Anterior cingulate cortex (tissue), 58 donors: ENCODE measurements at regions not wholly inside any gene's neighbourhood (a gene's known extent, or its start where the extent isn't known, plus 50 kb on each side); places are given as distances from the start of the nearest gene placed in this dataset.

Source experiments
- DNase-seq, 58 donors: peaks; one replicate each; lab custom pipeline; 2025; lab: John Stamatoyannopoulos, UW

DNA sequence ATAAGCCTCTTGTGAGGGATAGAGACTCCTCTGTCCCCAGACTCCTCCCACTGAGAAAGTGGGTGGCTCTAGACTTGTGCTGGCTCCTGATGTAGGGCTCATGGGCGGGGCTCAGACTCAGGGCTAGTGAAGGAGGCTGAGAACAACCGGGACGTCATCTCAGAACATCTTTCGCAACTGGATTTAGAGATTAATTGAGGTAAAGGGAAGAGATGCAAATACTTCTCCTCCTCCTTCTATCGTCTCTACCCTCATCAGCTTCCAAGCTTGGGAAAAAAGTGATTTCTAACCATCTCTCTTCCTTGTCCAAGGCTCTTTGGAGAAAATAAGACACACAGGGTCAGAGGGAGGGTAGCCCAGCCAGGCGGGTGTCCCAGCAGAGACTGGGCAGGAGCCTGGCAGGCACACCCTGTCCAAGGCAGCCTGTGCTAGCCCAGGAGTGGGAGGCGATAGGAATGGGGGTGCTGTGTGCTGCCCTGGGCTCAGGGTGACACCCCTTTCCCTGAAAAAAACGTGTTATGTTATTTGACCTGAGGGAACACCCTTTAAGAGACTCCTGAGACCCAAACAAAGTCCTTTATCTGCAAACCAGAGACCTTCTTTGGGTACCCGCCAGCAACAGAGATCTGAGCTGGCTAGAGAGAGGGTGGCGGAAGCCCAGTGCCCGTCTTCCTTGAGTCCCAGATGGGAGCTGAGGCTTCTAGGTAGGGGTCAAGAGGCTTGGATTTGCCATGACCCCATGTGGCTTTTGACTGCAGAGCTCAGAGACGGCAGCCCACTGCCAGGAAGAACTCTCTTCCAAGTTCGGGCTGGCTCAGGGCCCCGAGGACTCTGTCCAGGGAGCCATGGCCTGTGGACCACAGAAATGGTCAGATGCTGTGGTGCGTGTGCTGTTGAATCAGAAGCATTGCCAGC, 160.9 kb downstream of the ADAMTS15 start:
- DNase-seq = peak in 5 of 58 donors; percentile 10 to 25 (median 17)

DNA sequence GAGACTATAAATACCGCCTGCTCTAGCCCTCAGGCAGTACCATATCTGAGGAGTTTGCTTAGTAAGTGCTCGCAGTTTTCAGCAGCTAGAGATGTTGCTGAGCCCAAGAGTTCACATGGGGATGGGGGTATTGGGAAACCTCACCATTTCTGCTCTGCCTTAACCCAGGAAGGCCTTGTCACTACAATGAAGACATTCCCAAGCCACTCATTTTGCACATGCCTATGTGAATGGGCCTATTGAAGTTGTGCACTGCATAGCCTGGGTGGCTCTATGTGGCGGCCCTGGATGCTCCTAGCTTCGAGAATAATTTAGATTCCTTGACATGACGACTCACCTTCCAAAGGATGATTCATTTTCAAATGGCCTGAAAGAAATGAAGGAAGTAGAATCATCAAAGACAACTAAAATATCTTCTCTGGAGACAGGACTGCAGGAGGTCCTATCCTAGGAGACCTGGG, 163.4 kb downstream of the ADAMTS15 start:
- DNase-seq = no peak

DNA sequence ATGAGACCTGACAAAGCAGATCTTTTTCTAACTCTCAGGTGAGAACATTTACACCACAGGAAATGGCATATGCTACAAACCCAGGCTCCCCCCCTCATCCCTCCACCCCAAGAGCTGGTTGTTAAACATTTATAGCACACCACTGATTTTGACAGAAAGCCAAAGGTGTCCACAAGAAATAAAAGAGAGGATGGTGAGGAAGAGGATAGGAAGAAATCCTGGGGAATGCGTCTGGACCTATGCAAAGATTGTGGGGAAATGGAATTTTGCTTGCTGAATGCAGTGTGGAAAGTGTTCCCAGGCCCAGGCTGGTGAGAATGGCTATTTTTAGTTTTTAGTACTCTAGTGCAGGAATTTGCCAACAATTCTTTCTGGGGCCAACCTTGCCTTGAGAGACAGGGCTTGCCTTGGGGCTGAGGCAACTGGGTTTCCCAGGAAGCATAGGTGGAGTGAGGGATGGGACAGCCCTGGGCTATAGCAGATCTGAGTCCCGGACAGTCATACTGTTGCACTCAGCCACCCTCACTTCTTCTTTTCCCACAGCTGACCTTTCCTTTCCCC, 163.9 kb downstream of the ADAMTS15 start:
- DNase-seq = no peak

DNA sequence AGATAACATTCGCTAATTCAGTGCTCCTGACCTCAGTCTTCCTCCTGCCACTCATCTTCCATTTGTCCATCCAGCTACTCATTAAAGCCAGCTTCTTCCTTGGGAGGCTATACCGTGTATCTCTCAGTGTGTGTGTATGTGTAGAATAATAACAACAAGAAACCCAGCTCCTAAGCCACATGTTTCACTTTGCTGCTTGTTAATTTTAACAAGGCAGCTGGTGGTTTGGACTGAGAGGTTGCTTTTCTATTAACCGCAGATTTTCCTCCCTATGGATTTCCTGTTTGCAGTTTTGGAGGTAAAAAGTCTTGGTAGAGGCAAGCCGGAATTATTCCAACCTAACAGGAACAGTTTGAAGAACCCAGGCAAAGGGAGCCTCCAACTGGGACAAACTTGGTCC, 165.0 kb downstream of the ADAMTS15 start:
- DNase-seq = no peak

DNA sequence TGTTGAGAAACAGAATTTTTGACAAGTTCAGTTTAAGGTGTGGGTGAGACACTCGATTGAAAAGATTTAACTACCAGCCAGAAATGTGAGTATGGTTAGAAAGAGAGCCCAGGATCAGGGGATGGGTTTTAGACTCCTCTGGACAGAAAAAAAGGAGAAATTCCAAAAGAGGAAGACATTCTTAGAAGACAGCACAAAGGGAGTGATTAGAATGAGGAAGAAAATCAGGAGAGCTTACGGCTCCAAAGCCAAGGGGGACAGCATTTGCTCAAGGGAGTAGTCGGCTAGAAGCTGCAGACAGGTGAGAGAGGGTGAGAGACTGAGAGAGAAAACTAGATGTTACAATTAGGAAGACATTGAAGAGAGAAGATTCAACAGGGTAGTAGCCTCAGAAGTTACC, 166.1 kb downstream of the ADAMTS15 start:
- DNase-seq = no peak

DNA sequence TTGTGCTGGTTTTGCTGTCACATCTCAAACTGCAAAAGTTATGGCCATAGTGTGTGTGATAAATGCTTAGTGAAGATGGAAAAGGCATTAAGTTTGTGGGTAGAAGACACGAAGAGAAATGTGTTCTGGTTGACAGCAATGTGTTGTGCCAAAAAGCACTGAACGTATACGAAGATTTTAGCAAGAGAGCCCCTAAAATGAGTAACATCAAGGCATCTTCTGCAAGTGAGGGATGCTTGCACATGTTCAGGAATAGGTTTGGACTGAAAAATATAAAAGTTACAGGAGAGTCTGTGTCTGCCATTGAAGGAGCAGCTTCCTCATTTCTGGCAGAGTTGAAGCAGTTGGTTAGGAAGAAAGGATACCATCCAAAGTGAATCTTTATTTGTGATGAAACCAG, 167.1 kb downstream of the ADAMTS15 start:
- no peak for DNase-seq

DNA sequence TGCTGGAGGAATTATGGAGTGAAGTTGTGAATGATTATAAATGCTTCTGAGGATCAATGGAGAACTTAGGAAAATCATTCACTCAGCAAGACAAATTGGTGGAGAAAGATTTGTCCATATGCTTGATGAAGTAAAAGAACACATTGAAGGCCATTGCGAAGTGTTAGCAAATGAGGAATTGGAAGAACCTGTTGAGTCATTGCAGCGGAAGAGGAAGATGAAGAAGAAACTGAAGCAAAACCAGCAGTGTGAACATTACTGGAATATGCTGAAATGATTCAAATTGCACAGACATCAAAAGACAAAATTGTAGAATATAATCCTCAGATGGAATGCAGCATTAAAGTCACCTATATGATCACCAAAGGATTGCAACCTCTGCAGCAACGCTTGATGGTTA, 168.1 kb downstream of the ADAMTS15 start:
- no peak for DNase-seq

DNA sequence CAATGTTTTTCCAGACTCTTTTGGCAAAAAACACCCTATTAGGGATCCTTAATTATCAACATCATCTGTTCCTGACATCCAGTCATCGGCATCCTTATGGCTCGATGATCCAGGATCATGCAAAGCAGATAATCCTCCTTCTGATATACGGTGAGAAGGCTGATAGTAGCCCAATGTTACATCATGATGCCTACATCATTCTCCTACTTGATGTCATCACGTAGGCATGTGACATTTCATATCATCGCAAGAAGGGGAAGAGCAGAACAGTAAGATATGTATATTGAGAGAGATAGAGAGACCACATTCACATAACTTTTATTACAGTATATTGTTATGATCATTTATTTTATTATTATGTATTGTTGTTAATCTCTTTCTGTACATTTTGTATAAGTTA, 168.6 kb downstream of the ADAMTS15 start:
- DNase-seq = no peak

DNA sequence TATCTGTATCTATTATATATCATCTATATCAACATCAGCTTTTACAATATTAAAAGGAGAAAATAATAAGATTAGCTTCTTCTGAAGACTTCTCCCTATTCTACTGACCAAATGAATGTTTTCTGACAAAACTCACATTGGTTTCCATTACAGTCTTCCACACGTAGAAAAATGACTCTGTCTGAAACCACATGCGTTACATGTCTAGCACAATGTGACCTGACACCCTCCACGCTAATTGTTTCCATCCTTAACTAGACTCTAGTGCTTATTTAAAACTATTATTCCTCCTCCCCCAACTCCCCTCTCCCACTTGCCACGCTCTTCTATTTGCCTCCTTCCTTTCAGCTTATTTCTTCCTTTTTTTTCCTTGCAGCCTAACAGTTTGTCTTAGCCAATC, 172.1 kb downstream of the ADAMTS15 start:
- no peak for DNase-seq

DNA sequence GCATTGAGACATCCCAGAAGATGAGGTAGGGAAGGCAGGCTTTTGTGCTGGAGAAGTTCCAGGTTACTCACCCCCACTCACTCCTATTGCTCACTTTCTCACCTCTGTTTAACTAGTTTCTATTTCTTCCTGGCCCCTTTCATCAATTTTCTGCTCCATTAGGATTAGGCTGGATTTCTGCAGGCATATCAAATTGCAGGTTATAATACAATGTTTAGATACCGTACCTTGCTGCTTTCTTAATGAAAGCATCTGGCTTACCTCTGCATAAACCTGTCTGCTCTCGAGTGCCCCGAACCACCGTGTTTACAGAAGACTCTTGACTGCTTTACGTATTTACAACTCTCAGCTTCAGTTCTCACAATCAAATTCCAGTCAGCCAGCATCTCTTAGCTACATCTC, 173.7 kb downstream of the ADAMTS15 start:
- DNase-seq = no peak

DNA sequence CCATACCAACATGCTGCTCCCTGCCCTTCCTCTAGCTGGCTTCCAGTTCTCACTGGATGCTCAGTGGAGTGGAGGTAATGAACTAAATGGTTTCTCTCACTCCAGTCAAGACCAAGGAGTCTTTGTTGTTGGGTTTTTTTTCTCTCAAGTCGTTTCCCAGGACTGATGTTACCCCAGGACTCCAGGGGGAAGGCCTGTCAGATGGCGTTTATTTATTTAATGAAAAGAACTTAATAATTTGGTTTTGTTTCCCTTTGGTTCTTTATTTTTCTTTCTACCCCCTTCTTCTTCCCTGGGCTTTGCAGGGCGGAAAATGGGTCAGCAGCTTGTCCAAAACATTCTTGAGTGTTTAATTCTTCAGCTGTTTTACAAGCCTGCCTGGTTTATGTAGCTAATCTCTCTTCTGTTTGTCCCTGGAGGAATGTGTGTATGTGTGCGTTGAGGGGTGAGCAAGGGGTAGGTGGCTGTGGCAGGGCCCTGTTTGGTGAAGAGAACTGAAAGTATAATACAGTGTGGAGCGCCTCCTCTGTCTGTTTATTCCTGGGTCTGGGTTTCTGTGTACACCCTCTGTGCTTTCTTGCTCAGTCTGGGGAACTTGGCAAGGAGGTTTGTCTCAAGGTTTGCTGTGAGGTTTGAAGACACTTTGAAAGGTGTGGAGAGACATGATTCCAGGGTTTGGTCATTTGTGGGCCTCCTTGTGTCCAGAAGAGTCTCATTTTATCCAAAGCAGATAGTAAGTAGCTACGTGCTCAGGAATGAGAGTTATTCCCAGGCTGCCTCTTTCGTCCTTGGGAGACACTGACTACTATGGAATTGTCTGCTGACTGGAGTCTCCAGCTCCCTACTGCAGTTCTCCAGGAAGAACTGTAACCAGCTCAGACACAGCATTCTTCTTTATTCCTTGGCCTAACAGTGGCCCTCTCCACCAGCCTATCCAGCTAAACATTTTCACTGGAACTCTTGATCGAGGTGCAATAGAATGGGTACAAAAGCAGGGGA, 175.5 kb downstream of the ADAMTS15 start:
- DNase-seq = no peak

DNA sequence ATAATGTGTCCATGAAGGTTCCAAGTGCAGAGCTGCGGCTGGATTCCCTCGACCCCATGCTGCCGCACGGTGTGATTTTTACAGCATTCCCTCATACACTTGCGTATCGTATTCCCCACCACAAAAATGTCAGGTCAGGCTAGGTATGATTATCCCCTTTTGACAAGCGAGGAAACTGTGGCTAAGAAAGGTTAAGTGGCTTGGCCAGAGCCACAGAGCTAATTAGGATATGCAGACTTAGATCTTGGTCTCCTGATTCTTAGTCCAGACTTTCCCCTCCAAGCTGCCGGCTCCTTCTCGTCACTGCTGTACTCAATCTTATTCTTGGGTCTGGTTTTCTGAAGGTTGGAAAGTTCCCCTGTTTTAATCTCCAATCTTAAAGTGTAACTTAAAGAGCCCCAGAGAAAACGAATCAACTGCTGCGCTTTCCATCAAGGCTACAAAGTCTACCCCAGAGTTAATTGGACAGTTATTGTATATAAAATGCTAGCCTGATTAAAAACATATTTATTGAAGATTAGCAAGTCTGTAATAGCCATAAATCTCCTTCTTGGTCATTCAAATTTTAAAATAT, 176.6 kb downstream of the ADAMTS15 start:
- no peak for DNase-seq

DNA sequence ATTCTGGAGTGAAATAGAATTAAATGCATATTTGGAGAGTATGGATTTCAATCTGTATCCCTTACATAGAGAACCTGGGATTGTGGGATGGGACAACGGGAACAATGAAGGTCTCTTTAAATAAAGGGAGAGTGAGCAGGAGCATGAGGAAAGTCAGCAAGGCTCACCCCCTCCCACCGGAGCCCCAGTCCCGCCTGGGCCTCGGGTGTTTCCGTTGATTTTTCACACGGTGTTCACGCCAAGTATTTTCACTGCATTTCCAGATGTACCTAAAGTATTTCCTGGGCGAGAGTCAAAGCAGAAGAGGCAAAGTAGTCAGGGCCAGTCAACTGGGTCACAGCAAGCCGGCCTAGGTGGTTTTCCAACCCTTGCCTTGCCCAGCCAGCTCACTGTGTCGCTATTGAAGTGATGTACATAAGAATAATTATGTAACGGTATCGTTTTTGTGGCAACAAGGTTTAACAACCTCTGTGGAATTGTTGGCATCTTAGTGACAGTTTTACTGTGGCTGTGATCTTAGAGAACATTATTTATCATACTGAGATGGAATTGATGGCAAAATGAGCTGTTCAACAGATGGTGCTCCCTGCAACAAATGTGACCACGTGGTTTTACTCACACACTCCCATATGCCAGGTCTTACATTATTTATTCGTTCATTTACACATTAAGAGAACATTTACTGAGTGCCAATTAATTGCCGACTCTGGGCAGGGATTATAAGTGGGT, 177.3 kb downstream of the ADAMTS15 start:
- DNase-seq = no peak

DNA sequence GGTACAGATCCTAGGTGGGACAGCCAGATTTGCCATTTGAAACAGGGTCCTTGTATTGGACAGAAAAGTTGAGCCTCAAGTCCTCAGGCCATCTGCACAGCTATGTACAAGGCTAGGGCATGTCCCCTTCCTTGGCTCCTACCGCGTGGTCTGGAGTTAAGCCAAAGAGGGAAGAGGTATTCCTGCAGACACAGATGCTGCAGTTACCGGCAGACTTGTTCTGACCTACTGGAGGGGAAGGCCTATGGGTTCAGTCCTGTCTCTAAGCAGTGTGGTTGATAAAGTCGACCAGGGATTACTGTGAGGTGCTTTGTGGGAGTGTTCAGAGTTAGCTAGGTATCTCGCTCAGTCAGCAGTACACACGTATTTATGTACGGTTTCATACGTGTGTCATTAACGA, 180.6 kb downstream of the ADAMTS15 start:
- no peak for DNase-seq

DNA sequence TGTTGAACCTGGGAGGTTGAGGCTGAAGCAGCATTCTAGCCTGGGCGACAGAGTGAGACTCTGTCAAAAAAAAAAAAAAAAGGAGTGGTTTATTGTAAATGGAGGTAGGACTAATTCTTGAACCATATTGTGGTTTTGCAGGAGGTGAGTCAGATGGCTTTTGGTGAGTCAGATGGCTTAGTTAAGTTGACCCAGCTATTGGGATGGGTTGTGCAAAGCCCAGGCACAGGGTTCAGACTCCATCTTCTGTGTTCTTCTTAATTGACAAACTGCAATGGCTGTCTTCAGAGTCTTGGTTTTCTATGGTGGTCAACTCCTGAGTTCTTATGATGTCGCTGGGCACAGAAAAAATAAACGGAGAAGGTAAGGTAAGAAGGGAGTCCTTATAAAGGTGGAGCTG, 182.7 kb downstream of the ADAMTS15 start:
- DNase-seq = no peak

DNA sequence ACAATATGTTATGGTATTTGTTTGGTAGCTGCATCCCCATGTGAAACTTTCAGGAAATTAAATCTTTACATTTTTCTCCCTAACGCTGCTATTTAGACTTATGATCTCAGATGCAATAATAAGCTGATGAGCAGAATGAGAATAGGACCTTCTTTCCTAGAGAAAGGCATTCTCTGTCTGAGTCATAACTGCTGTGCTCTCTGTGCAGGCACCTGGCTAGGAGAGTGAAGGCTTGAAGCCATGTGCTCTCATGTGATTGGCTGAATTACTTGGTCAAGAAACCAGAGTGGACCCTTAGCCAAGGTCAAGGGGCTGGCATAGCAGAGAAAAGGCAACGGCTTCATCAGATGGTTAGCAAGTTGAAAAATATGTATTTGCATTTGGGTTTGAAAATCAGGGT, 185.0 kb downstream of the ADAMTS15 start:
- DNase-seq = no peak

DNA sequence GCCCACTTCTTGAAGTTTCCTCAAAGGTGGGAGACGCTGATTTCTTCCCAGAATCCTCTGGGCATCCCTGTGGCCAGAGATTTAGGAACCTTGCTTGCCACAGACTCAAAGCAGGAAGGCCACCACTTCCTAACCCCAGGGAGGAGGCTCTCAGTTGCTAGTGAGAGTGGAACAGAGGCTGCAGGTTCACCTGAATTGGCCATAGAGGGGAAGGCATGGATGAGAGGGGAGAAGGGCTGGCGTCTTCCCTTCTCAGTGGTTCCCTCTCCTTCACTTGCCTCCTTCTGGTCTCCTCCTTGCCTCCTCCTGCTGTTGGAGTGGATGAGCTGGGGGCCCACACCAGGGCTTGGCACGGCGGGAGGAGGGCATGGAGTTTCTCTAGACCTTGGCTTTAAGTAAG, 185.7 kb downstream of the ADAMTS15 start:
- DNase-seq = no peak

DNA sequence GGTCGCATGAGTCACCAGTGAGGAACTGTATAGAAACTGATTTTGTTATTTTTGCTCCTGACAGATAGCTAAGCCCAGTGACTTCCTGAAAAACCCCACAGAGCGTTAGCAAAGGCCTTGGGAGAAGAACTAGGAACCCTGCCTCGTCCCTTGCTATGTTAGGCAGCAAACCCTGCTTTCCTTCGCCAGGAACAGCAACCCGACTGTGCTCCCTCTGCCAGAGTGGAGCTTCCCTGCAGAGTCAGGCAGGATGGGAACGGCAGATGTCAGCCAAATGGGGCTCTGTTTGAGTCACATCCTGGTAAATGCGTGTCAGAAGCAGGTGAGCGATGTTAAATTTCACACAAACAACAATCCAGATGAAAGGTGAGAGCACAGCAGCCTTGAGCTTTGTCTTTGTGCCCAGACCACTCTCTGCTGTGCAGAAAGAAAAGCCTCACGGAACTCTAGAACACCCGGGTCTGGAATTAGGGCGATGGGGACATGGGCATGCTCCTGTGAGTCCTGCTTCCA, 186.6 kb downstream of the ADAMTS15 start:
- DNase-seq = peak in 1 of 58 donors; percentile 5

DNA sequence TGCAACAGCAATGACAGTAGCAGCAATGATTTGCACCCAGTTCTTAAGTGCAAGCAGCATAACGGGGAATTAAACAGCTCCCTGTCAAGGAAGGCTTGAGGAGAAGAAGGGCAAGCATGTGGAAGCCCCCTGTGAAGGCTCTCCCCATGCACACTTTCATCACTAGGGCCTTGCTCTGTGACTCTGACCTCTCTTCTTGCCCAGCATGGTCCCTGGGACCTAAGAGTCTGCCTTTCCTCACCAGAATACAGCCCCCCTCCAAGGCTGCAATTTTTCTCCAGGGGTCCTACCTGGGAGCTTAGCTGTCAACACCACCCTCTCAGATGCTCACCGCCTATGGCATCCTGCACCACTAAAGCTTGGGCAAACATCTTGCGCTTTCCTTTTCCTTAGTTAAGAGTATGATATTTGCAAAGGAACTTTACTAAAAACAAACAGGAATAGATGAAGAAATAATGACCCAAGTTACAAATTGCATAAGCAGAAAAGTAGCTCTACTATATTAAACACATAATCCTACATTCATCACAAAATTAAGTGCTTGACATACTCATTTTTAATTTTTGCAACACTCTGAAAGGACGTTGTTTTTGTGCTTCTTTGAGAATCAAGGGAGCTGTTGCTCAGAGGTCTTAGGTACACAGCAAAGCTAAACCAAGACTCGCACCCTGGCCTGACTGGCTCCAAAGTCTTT, 187.6 kb downstream of the ADAMTS15 start:
- no peak for DNase-seq
